NCI-H1105 (cell line): ENCODE measurements at regions not wholly inside any gene's neighbourhood (a gene's known extent, or its start where the extent isn't known, plus 50 kb on each side); places are given as distances from the start of the nearest gene placed in this dataset.
"Not testable (repeated sequence)": the region's sequence is repeated elsewhere in the genome, so short reads cannot be mapped to it uniquely, and the experiment has no call there.

ENCODE experiments used
- DNase-seq: peaks from one replicate; lab custom pipeline; 2025; lab: John Stamatoyannopoulos, UW

DNA sequence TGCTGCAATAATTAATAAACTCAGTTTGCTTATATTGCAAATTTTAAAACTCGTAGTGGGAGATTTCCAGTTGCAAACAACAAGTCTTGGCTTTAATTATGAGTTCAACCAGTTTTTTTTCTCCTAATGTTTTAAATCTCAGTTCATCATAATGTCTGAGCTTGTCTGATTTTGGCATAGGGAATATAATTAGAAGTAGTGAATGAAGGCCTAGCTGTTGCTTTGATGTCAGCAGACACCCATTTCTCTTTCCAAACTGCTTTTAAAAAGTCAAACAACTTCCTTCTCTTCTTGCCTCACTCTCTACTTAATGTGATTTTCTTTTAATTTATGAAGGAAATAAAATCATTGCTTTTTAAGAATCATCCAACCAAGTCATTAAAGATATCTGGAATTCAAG is 1462.1 kb downstream of the DPP10 start:
- DNase-seq = no peak

DNA sequence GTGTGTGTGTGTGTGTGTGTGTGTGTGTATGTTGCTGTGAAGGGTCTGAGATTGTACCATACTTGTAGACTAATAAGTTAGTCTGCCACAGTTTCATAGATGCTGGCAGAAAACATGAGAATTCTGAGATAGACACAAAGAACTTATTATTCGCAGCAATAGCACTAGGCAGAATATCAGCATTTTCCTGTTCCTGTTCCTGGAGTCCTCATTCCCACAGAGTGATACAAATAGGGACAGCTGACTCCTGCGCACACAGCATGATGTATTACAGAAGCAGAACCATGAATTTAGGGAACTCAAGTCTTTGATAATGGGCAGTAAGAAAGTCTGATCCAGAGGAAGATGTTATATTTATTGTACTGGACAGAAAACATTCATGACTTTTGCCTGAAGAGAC is 1466.3 kb downstream of the DPP10 start:
- no peak for DNase-seq

DNA sequence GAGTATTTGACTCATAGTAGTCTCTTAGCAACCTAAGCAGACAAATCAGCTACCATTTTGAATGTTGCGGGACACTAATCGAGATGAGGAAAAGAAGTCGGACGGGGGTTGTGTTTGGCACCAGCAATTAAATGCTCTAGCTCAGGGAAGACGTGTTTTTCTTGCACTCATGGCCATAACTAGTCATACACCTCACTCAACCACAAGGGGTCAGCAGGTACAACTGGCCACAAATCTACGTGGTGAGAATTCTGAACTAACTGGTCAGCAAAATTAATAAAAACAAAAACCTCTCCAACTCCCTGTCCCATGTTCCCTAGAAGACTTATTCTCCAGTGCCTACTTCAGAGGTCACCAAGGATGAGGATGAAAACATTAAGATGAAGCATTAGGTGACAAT is 1467.8 kb downstream of the DPP10 start:
- no peak for DNase-seq

DNA sequence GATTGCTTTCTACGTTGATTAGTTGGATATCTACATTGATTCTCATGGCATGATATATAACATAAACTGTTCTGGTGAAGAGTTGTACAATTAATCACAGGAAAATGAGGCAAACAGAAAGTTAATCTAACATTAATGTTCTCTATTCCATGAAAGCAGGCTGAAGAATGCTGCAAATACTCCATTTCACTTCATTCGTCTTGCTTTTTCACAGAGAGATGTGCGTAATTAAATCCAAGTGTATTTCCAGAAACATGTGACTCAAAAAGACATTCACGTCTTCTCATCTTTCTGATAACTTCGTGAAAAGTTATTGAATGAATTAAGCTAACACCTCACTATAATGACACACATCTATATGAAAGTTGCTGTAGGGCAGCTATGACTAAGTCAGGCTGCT is 1471.5 kb downstream of the DPP10 start:
- no peak for DNase-seq

DNA sequence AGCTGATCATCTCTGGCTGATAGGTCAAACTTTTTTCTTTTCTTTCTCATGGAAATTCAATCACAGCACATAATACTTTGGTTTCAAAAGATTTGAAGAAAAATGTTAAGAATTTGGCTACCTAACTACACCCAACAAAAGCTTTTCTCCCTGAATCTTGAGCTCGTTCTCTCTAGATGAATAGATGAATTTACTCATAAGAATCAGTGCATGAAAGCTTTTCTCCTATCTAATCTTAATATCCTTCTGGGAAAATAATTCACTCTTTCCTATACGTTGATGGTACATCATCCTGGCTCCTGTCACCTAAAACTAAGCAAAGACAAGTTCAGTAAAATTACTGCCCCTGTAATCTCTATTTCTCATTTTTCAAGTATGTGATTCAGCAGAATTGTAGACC is 1479.1 kb downstream of the DPP10 start:
- DNase-seq = no peak

DNA sequence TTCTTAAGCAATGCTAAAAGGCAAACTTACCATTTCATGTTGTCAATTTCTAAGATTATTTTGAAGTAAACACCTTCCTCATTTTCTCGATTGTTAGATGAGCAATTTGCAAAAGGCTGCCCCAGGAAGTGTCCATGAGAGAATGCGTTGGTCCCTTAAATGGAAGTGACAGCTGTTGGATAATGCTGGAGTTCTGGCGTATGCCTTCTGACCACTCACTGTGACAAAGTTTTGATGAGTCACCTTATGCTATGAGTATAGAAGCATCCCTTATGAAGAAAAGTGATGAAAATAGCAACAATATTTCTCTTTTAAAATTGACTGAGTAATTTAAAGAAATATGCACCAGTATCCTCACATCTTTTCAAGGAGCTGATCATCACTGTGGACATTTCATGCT is 1497.5 kb downstream of the DPP10 start:
- no peak for DNase-seq

DNA sequence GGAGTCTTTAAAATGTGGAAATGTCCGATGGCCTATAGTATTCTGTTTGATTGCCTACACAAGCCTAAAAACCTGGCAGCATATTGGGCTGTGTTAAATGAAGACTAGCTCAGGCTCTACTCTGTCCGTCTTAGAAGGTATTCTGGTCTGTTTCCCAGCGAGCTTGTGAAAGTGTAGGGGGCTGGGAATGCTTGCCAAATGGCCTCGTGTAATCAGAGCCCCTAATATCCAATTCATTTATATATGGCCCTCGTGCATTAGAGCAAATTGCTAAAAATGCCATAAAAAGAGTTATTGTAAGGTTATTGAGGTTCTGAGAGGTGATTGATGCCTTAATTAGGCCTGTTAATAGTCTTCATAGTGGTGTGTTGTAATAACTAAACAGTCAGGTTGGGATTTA is 1500.4 kb downstream of the DPP10 start:
- DNase-seq = peak; percentile 82

DNA sequence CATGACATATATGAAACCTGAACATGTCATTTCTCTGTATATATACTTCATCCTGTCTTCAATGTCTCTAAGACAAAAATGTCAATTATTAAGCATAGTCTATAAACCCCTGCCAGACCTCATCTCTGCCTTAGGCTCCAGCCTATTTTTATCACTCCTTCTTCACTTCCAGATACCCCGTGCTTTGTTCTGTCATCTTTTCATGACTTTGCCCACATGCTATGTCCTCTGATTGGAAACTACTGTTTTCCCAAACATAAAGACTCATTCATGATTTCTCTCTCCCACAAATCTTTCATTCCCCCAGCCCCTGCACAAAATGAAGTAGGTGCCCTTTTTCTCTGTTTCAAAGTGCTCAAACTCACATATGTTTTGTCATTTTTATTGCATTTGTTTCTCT is 1503.9 kb downstream of the DPP10 start:
- DNase-seq = no peak

DNA sequence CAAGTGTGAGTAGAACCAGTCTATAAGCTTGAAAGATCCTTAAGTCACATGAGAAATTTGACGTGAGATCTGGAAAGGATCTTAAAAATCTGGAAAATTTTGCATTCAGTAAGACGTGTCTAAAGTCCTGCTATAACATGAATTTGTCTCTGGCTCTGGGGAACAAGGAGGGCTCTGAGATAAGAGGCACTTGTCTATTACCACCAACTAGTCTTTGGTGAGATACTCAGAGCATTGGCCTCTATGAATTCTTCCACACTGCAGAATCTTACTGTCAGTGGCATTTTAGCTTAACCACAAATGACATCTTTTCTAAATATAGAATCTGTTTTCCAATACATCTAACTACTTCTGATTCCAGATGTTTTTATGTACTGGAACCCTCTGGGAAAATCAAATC is 1504.5 kb downstream of the DPP10 start:
- DNase-seq = no peak

DNA sequence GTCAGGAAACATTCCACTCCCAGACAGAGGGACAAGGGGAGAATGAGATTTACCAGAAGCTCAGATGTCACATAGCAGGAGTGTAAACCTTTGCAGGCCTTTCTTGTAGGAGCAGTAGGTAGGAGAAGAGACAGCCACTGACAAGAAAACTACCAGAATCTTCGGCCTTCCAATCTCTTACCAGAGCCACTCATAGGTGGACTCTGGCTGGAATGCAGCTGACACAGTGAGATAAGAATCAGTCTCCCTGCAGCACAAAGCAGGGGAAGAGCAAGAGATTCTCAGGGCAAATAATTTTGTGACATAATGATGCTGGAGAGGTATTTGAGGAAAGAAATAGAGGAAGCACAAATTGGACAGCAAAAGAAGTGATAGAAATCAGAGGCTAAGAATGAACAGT is 1534.5 kb downstream of the DPP10 start:
- no peak for DNase-seq

DNA sequence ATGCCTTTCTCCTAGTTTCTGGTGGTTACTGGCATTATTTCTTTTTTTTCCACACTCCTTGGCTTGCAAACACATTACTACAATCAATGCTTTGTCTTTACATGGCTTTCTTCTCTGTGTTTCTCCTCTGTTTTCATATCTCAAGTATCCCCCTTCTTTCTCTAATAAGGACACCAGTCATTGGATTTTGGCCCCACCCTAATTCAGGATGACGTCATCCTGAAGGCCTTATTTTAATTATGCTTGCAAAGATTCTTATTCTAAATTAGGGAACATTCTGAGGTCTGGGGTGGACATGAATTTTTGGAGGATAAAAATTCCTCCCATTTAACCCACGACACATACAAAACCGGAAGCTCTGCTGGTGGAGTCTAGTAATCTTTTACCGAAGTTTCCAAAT is 1556.6 kb downstream of the DPP10 start:
- no peak for DNase-seq

DNA sequence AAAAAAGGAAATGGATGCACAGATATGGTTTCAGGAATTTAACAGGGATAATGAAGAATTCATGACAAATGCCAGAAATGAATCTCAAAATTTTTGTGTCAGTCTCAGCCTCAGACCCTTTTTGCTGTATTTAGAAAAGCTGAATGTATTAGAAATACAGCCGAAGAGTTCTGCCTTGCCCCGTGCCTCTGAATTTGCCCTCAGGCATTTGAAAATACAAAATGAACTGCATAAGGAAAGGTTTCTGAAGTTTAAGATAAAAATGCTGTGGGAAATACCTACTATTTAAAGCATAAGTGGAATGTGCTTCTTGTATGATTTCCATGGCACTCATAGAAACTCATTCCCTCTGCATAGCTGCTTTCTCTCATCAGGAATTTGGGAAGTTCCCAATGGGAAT is 1580.6 kb downstream of the DPP10 start:
- no peak for DNase-seq

DNA sequence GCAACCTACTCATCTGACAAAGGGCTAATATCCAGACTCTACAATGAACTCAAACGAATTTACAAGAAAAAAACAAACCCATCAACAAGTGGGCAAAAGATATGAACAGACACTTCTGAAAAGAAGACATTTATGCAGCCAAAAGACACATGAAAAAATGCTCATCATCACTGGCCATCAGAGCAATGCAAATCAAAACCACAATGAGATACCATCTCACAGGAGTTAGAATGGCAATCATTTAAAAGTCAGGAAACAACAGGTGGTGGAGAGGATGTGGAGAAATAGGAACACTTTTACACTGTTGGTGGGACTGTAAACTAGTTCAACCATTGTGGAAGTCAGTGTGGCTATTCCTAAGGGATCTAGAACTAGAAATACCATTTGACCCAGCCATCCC is 1596.3 kb downstream of the DPP10 start:
- DNase-seq = not testable (repeated sequence)

DNA sequence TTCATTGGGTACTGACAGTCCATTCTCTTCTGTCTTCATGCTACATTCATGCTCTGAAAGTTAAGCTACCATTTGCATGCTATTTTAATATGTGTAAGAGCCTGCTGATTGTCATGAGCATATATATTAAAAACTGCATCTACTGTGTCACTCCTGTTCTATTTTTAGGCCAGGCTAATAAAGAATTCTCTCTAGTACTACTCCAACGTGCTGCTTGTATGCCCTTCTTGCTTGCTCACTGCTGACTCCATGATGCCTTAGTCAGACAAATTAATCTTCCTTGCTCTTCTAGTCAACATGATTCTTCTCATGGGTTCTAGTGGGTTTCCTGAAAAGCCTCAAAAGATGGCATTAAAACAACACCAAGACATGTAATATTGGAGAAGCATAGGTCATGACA is 1600.1 kb downstream of the DPP10 start:
- no peak for DNase-seq

DNA sequence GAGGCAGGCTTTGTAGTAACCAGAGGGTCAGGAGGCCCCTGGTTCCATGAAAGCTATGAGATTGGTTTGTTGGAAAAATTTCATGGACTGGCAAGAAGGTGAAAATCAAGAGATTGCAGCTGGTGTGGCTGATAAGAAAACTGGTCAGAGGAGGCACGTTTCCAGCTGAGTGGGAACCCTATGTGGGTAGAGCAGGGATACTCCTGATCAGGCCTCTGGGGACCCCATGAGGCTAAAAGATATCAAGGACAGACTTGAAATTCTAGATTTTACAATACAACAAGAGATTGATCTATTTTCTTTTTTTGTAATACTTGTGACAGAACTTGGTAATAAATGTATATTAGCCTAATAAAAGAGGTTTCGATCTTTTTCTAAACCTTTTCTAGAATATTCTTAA is 1615.1 kb downstream of the DPP10 start:
- no peak for DNase-seq

DNA sequence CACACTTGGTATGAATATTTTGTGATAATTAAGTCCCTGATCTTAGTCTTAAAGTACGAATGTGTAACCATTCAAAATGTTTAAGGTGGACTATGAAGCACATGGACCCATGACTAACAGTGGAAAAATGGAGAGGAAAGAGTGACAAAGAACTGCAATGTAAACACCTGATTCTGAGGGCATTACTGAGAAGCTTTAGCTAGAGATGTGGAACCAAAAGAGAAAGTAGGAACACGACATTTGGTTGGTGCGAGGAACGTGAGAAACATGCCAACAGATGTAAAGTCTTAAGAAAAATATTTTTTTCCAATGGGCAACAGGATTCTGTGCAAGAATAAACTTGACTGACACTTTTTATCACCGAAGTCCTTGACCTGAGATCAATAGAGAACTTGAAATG is 1618.6 kb downstream of the DPP10 start:
- DNase-seq = no peak

DNA sequence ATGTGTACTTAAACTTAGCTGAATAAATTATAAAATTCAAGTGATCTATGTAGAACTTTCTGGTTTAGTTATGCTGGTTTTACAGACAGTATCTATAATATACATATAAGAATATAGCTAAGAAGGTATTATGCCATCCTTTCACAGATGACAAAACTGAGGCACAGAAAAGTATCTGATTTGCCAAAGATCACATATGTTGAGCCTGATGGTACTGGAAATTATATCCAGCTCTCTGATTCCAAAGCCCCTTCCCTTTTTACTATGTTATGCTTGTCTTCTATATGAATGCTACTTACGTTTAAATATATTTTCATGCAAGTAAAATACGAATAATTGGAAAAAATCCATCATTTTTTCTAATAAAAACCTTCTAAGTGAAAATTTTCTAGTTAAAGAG is 1631.3 kb downstream of the DPP10 start:
- no peak for DNase-seq

DNA sequence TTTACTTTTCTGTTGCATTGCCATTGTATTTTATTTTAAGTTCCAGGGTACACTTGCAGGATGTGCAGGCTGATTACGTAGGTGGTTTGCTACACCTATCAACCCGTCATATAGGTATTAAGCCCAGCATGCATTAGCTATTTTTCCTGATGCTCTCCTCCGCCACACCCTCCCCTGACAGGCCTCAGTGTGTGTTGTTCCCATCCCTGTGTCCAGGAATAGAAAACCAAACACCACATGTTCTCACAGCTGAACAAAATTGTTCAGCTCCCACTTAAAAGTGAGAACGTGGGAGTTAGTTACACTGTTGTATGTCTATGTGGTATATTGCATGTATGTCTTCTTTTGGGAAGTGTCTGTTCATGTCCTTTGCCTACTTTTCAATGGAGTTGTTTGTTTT is 1631.7 kb downstream of the DPP10 start:
- DNase-seq = no peak

DNA sequence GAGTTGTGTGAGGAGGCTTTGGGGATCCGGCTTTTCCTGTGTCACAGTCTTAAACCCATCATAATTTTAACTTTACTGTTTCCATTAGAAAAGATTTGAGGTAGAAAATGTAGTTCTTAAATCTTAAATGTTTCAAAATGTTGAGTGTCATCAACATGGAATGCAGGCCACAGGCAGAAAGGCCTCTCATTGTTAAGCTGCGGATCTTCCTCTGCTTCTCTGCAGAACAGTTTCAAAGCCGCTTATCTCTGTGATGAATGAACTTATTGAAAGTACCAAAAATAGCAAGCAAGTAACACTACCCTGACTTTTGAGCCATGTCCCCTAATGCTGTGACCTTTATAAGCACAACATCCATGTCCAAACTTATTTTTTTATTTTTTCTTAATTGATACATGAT is 1645.8 kb downstream of the DPP10 start:
- no peak for DNase-seq

DNA sequence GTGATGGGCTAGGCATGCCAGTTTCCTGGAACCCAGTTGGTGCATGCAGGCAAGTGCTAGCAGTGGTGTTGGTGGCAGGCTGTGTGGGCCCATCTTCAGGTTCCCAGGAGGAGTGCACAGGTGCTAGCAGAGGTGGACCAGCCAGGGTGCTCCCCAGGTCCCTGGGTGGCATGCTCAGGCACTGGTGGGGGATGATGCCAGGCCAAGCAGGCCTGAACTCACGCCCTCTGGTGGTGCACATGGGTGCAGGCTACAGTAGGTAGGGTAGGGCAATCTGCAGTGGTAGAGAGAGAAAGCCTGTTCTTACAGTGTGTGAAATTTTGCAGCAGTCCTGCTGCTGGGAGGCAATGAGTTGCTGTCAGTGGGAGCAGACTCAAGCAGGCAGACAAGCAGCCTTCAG is 1651.8 kb downstream of the DPP10 start:
- no peak for DNase-seq

DNA sequence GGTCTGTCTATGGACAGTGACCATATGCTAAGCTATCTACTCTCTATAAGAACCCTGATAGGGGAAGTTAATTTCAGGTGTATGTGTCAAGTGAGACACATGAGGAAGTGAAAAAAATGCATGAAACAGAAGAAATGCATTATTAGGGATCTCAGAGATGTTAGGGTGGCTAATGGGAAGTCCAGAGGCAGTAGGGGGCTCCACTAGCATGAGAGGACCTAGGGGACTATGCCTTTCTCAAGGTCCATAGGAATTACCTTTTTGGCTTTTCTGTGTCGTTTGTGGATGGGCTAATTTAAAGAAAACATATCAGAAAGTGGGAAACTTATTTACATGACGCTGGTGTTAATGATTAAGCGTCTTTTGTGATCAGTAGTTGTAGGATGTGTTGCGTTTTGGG is 1653.2 kb downstream of the DPP10 start:
- DNase-seq = no peak

DNA sequence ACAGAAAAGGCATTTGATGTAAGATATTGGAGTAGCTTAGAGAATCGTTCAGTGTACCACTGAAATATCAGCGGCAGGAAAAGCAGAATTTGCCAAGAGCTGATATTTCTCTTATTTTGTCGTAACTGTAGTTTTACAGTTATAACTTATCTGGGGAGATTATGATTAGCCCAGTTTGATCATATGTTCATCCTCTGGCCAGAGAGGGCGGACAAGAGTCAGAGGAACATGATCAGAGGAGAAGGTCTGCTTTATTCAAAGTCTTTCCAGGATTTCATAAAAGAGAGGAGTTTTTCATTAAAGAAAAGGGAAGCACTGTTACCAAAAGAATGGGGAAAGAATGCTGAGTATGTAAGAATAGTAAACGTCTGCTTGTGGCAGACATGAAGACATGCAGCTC is 1655.6 kb downstream of the DPP10 start:
- DNase-seq = no peak

DNA sequence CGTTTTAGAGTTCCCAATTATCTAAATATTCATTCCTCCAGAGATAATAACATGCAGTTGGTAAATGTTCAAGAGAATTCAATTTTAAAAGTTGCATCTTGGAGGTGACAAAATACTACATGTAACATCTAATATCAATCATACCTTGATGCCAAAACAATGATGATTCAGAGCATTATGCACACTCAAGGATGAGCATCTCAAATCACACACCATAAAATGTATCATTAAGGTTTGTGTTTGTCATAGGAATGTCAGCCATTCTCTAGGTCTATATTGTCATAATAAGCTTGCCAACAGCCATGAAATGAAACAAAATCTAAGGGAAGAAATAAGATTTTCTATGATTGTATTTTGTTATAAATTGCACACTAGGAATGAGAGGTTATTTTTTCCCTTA is 1667.0 kb downstream of the DPP10 start:
- DNase-seq = no peak

DNA sequence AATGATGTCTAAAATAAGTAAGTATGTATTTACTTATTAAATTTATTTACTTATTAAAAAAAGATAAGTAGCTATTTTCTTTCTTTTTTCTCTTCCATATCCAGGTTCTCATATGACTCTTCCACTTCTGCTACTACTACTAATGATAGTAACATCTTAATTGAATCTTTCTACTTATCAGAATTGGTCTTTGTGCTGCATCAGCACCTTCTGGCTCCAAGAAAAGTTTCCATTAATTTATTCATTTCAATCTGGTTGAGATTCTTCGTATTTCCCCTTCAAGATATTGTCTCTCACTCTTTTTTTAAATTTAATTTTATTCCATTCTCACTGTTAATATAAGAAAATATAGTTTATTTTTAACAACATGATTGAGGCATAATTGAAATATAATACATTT is 1675.4 kb downstream of the DPP10 start:
- no peak for DNase-seq

DNA sequence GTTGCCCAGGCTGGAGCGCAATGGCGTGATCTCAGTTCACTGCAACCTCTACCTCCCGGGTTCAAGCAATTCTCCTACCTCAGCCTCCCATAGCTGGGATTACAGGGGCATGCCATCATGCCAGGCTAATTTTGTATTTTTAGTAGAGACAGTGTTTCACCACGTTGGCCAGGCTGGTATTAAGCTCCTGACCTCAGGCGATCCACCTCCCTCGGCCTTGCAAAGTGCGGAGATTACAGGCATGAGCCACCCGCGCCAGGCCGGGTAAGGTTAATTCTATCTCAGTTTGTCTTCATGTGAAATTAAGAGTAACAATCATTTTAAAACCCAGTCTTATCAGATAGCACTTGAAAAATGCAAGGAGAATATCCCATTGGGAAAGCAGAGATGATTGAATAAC is 1681.7 kb upstream of the DDX18 start:
- no peak for DNase-seq
